H9 (cell line): ENCODE measurements at regions not wholly inside any gene's neighbourhood (a gene's known extent, or its start where the extent isn't known, plus 50 kb on each side); places are given as distances from the start of the nearest gene placed in this dataset.

Experiments
- DNase-seq: peaks from one replicate; pipeline ENCODE4 v3.0.0-alpha.2; 2017
- H2AFZ ChIP-seq: one replicate; pipeline ENCODE4 v1.6.1; 2013; ENCODE audit warnings: mild to moderate bottlenecking, low read length, control low read depth, moderate library complexity
- H2AK5ac ChIP-seq: 2 replicates; pipeline ENCODE4 v1.6.1; 2013; ENCODE audit warnings: low read length, control low read depth, mixed read lengths; ENCODE audit not compliant: insufficient read length
- H2BK120ac ChIP-seq: one replicate; pipeline ENCODE4 v1.6.1; 2013; ENCODE audit warnings: low read depth, mild to moderate bottlenecking, low read length, control low read depth, inconsistent platforms; ENCODE audit not compliant: poor library complexity, severe bottlenecking
- H2BK12ac ChIP-seq: 2 replicates; pipeline ENCODE4 v1.6.1; 2013; ENCODE audit warnings: low read length, control low read depth, mixed read lengths, low read depth; ENCODE audit not compliant: insufficient read length
- H2BK15ac ChIP-seq: 2 replicates; pipeline ENCODE4 v1.6.1; 2013; ENCODE audit warnings: low read depth, low read length, control low read depth
- H2BK20ac ChIP-seq: one replicate; pipeline ENCODE4 v1.6.1; 2013; ENCODE audit warnings: low read depth, mild to moderate bottlenecking, low read length, control low read depth, inconsistent platforms; ENCODE audit not compliant: poor library complexity, severe bottlenecking
- H2BK5ac ChIP-seq: 2 replicates; pipeline ENCODE4 v1.6.1; 2013; ENCODE audit warnings: low read length, control low read depth, mixed read lengths; ENCODE audit not compliant: insufficient read length
- H3K14ac ChIP-seq: 2 replicates; pipeline ENCODE4 v1.6.1; 2013; ENCODE audit warnings: low read length, control low read depth; ENCODE audit not compliant: insufficient read depth
- H3K18ac ChIP-seq: 2 replicates; pipeline ENCODE4 v1.6.1; 2013; ENCODE audit warnings: low read depth, mild to moderate bottlenecking, mixed read lengths, low read length, control low read depth; ENCODE audit not compliant: insufficient read length
- H3K23ac ChIP-seq: 2 replicates; pipeline ENCODE4 v1.6.1; 2013; ENCODE audit warnings: low read length, control low read depth, mixed read lengths, low read depth; ENCODE audit not compliant: insufficient read length
- H3K23me2 ChIP-seq: 2 replicates; pipeline ENCODE4 v1.6.1; 2013; ENCODE audit warnings: low read depth, mild to moderate bottlenecking, mixed read lengths, low read length, control low read depth; ENCODE audit not compliant: insufficient read length, poor library complexity, severe bottlenecking
- H3K27ac ChIP-seq: 2 replicates; pipeline ENCODE4 v1.5.1; 2013; ENCODE audit warnings: low read length, control low read depth, mixed read lengths, low read depth; ENCODE audit not compliant: insufficient read length
- H3K27me3 ChIP-seq: 2 replicates; pipeline ENCODE4 v1.6.1; 2013; ENCODE audit warnings: low read length, control low read depth, inconsistent platforms; ENCODE audit not compliant: insufficient read depth
- H3K4ac ChIP-seq: 2 replicates; pipeline ENCODE4 v1.6.1; 2013; ENCODE audit warnings: low read depth, mild to moderate bottlenecking, control low read depth, inconsistent platforms, low read length, moderate library complexity
- H3K4me1 ChIP-seq: 2 replicates; pipeline ENCODE4 v1.6.1; 2013; ENCODE audit warnings: low read length, control low read depth, inconsistent platforms; ENCODE audit not compliant: insufficient read depth
- H3K4me2 ChIP-seq: 2 replicates; pipeline ENCODE4 v1.6.1; 2013; ENCODE audit warnings: low read length, control low read depth, mixed read lengths; ENCODE audit not compliant: insufficient read length, insufficient read depth
- H3K56ac ChIP-seq: 2 replicates; pipeline ENCODE4 v1.6.1; 2013; ENCODE audit warnings: low read depth, mild to moderate bottlenecking, mixed read lengths, low read length, control low read depth; ENCODE audit not compliant: insufficient read length
- H3K79me1 ChIP-seq: 2 replicates; pipeline ENCODE4 v1.6.1; 2013; ENCODE audit warnings: low read depth, mild to moderate bottlenecking, moderate library complexity, low read length, control low read depth, inconsistent platforms; ENCODE audit not compliant: insufficient read depth, poor library complexity, severe bottlenecking
- H3K79me2 ChIP-seq: 2 replicates; pipeline ENCODE4 v1.6.1; 2013; ENCODE audit warnings: low read length, control low read depth, inconsistent platforms; ENCODE audit not compliant: insufficient read depth
- H3K9ac ChIP-seq: 2 replicates; pipeline ENCODE4 v1.6.1; 2013; ENCODE audit warnings: low read length, control low read depth, mixed read lengths; ENCODE audit not compliant: insufficient read length; ENCODE audit errors: extremely low read depth
- H3K9me3 ChIP-seq: one replicate; pipeline ENCODE4 v1.6.1; 2013; ENCODE audit warnings: low read depth, low read length, inconsistent platforms; ENCODE audit not compliant: control insufficient read depth
- H3T11ph ChIP-seq: one replicate; pipeline ENCODE4 v1.6.1; 2013; ENCODE audit warnings: mild to moderate bottlenecking, low read length, control low read depth, inconsistent platforms
- H4K20me1 ChIP-seq: one replicate; pipeline ENCODE4 v1.6.1; 2013; ENCODE audit not compliant: control insufficient read depth, insufficient read length, insufficient read depth
- H4K5ac ChIP-seq: 2 replicates; pipeline ENCODE4 v1.6.1; 2013; ENCODE audit warnings: low read depth, mild to moderate bottlenecking, mixed read lengths, low read length, control low read depth; ENCODE audit not compliant: insufficient read length
- H4K8ac ChIP-seq: replicated peaks from 2 replicates; pipeline ENCODE4 v1.6.1; 2013; ENCODE audit warnings: low read length, control low read depth, mixed read lengths, low read depth; ENCODE audit not compliant: insufficient read length
- H4K91ac ChIP-seq: 2 replicates; pipeline ENCODE4 v1.6.1; 2013; ENCODE audit warnings: low read depth, mild to moderate bottlenecking, moderate library complexity, mixed read lengths, low read length, control low read depth; ENCODE audit not compliant: insufficient read length
- H3K27ac Mint-ChIP-seq, 3 experiments: 2 replicates in 2 of 3; 3 replicates in 1 of 3; pipeline ENCODE4 v1.8.0; 2020 to 2021; ENCODE audit warnings: mixed read lengths in 3 of 3, mild to moderate bottlenecking in 1 of 3, moderate library complexity in 1 of 3
- H3K27me3 Mint-ChIP-seq: 2 replicates; pipeline ENCODE4 v1.8.0; 2021; ENCODE audit warnings: low read depth, mild to moderate bottlenecking, moderate library complexity, mixed read lengths
- H3K36me3 Mint-ChIP-seq, 3 experiments: 2 replicates in 2 of 3; 3 replicates in 1 of 3; pipeline ENCODE4 v1.8.0; 2020 to 2021; ENCODE audit warnings: low read depth in 3 of 3, mixed read lengths in 3 of 3; ENCODE audit not compliant: insufficient read depth in 1 of 3
- H3K4me1 Mint-ChIP-seq, 2 experiments: 2 replicates each; pipeline ENCODE4 v1.8.0; 2020; ENCODE audit warnings: mixed read lengths in 2 of 2
- H3K4me3 Mint-ChIP-seq, 2 experiments: 2 replicates in 1 of 2; 3 replicates in 1 of 2; pipeline ENCODE4 v1.8.0; 2020 to 2021; ENCODE audit warnings: mild to moderate bottlenecking in 2 of 2, mixed read lengths in 2 of 2, moderate library complexity in 1 of 2
- H3K9me3 Mint-ChIP-seq, 2 experiments: 2 replicates in 1 of 2; 3 replicates in 1 of 2; pipeline ENCODE4 v1.8.0; 2020; ENCODE audit warnings: mild to moderate bottlenecking in 2 of 2, mixed read lengths in 2 of 2, moderate library complexity in 1 of 2
- CTCF ChIP-seq: fragments of 200-600 bp; sonication (generic); conservative IDR thresholded peaks from 3 replicates; pipeline ENCODE4 v1.8.0; 2021; ENCODE audit warnings: antibody characterized with exemption, mild to moderate bottlenecking
- WGBS: extraction: QIAGEN DNeasy Blood & Tissue Kit; methylation state at CpG from one replicate; pipeline ENCODE4 v1.1.7; 2013; ENCODE audit warnings: missing lambda C conversion rate, low lambda C conversion rate, mixed read lengths; ENCODE audit not compliant: insufficient read length; ENCODE audit errors: extremely low coverage; 5-methylcytosine and 5-hydroxymethylcytosine counted together

GRCh38 chr13:54216221-54216620 is 1187.6 kb downstream of the OLFM4 start:
- Histone ChIP-seq H2BK5ac (no peak overlapping the region), H2BK12ac (no peak overlapping the region), H4K5ac (no peak overlapping the region), H4K20me1 (no peaks in the 10 kb centered on the region), H2AFZ (no peak overlapping the region), H2AK5ac (no peak overlapping the region), H2BK20ac (no peak overlapping the region), H3K23ac (no peak overlapping the region), H3K9ac (no peak overlapping the region), H3K4me1 (no peaks in the 10 kb centered on the region), H4K91ac (no peak overlapping the region), H3K4me2 (no peak overlapping the region), H2BK120ac (no peak overlapping the region), H3K9me3 (peaks cover 13% of the 10 kb centered on the region), H3K4ac (no peak overlapping the region), H3K27me3 (no peaks in the 10 kb centered on the region), H3K14ac (no peak overlapping the region), H3T11ph (no peak overlapping the region), H3K18ac (no peak overlapping the region), H3K23me2 (no peaks in the 10 kb centered on the region), H4K8ac (no peak overlapping the region), H2BK15ac (no peak overlapping the region), H3K27ac (no peak overlapping the region), H3K79me2 (no peaks in the 10 kb centered on the region), H3K56ac (no peak overlapping the region), H3K79me1 (peaks cover 2% of the 10 kb centered on the region)
- Mint-ChIP-seq H3K27me3 (no peaks in the 10 kb centered on the region), H3K4me3 (no peak overlapping the region), H3K9me3 (peaks cover 33 to 36% of the 10 kb centered on the region in 2 experiments), H3K36me3 (peaks cover 24 to 48% (median 33%) of the 10 kb centered on the region in 3 experiments), H3K27ac (no peak overlapping the region), H3K4me1 (peaks cover 0 to 1% of the 10 kb centered on the region in 2 experiments; a peak in 2 of 4 replicates)
- no peak for TF ChIP-seq CTCF
- WGBS: no CpG with 5 or more reads among the region's 2 CpGs
- no peak for DNase-seq
